ENCODE measurements at regions not wholly inside any gene's neighbourhood (a gene's known extent, or its start where the extent isn't known, plus 50 kb on each side); places are given as distances from the start of the nearest gene placed in this dataset.

GRCh38 chr1:14098294-14098913, 398.4 kb downstream of the PRDM2 start:
- ATAC-seq = no peak
- Mint-ChIP-seq H3K27me3 (ENCODE audit: low read depth) (peaks cover 3% of the 10 kb centered on the region), H3K4me1 (ENCODE audit: low read depth) (no peaks in the 10 kb centered on the region), H3K27ac (no peak overlapping the region), H3K36me3 (ENCODE audit: low read depth) (no peaks in the 10 kb centered on the region), H3K4me3 (no peak overlapping the region), H3K9me3 (ENCODE audit: insufficient read depth) (no peaks in the 10 kb centered on the region)
- ChIA-PET CTCF (interaction anchor here (1.1 kb wide), 1 partner anchor 11 kb away, joined by 3 read pairs; no protein-coding TSS in a partner anchor), POLR2A (no interaction called here)
- DNase-seq = no peak

DNA sequence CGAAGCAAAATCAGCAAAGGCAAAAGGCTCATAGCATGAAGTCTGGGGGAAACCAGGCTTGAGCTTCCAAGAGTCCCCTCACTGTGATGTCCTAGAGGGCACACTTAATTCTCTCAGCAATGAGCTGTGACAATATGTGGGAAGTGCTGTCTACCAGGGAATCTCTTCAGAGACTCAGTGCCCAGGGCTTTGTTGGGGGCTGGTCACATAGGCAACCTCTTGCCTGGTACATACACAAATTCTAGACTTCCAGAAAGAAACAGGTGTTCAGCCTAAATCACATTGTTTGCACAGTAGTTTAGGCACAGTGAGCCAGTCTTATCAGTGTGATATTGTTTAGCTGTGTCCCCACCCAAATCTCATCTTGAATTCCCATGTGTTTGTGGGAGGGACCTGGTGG, 400.5 kb downstream of the PRDM2 start:
- ATAC-seq = no peak
- ChIA-PET POLR2A (no interaction called here), CTCF (no interaction called here)
- H3K27ac Mint-ChIP-seq = no peak overlapping the region
- peaks cover 3% of the 10 kb centered on the region for H3K27me3 Mint-ChIP-seq (ENCODE audit: low read depth)
- no peak overlapping the region for H3K4me3 Mint-ChIP-seq
- no peaks in the 10 kb centered on the region for H3K36me3 Mint-ChIP-seq (ENCODE audit: low read depth)
- H3K4me1 Mint-ChIP-seq (ENCODE audit: low read depth) = no peaks in the 10 kb centered on the region
- H3K9me3 Mint-ChIP-seq (ENCODE audit: insufficient read depth) = no peaks in the 10 kb centered on the region
- DNase-seq = no peak

DNA sequence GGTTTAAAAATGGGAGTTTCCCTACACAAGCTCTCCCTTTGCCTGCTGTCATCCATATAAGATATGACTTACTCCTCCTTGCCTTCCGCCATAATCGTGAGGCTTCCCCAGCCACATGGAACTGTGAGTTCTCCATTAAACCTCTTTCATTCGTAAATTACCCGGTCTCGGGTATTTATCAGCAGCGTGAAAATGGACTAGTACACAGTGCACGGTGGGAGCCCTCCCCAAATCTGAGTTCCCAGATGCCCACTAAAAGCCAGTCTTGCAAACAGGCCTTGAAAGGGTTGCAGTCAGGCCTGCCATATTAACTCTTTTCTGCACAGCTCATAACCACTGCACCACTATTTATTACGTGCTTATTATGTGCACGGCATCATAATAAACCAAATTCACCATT, 400.9 kb downstream of the PRDM2 start:
- Mint-ChIP-seq H3K27me3 (ENCODE audit: low read depth) (peaks cover 3% of the 10 kb centered on the region), H3K4me1 (ENCODE audit: low read depth) (no peaks in the 10 kb centered on the region), H3K36me3 (ENCODE audit: low read depth) (no peaks in the 10 kb centered on the region), H3K4me3 (no peak overlapping the region), H3K9me3 (ENCODE audit: insufficient read depth) (no peaks in the 10 kb centered on the region), H3K27ac (no peak overlapping the region)
- DNase-seq = no peak
- no peak for ATAC-seq
- CTCF ChIA-PET = no interaction called here
- POLR2A ChIA-PET = no interaction called here

DNA sequence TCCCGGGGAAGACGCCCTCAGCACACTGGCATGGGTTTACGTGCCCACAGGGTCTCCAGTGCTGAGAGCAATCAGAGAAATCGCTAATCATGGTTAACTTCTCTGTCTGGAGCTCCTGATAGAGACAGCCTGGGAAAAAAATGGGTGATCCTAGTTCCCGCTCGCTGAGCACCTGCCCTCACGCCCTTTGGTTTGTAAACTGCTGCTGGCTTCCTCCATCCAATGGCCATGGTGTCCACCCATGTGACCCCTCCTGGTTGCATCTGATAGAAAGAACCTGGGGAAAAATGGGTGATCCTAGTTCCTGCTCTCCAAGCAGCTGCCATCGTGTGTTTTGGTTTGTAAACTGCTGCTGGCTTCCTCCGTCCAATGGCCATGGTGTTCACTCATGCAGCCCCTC, 402.2 kb downstream of the PRDM2 start:
- no peak overlapping the region for H3K4me3 Mint-ChIP-seq
- DNase-seq (no peak), ATAC-seq (no peak)
- CTCF ChIA-PET = no interaction called here
- H3K9me3 Mint-ChIP-seq (ENCODE audit: insufficient read depth) = no peaks in the 10 kb centered on the region
- peaks cover 2% of the 10 kb centered on the region for H3K27me3 Mint-ChIP-seq (ENCODE audit: low read depth)
- H3K36me3 Mint-ChIP-seq (ENCODE audit: low read depth) = no peaks in the 10 kb centered on the region
- no peak overlapping the region for H3K27ac Mint-ChIP-seq
- POLR2A ChIA-PET = no interaction called here
- no peaks in the 10 kb centered on the region for H3K4me1 Mint-ChIP-seq (ENCODE audit: low read depth)

DNA sequence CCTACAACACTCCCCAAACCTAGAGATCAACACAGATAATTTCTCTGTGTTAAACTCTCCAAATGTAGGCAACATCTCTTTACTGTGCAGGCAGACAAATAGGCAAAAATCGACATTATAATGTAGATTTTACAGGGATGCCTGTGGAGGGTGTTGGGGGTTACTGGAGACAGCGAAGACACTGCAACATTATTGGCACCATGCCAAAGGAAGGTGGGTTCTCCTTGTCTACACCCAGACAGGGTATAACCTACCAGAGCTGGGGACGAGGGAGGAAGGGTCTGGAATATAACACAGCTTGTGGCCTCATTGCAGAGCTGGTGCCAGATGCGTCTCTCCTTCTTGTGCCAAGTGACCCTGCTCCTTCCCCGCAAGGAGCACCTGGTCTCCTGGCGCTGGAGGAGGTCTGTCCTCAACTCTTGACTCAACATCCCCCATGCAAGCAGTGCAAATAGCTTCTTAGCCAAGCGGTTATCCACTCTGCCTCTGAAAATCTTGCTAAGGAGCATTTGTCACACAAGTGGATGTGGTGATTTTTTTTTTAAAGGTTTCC, 404.0 kb downstream of the PRDM2 start:
- ChIA-PET POLR2A (no interaction called here), CTCF (no interaction called here)
- Mint-ChIP-seq H3K9me3 (ENCODE audit: insufficient read depth) (no peaks in the 10 kb centered on the region), H3K4me1 (ENCODE audit: low read depth) (no peaks in the 10 kb centered on the region), H3K27me3 (ENCODE audit: low read depth) (peaks cover 2% of the 10 kb centered on the region), H3K27ac (no peak overlapping the region), H3K4me3 (no peak overlapping the region), H3K36me3 (ENCODE audit: low read depth) (no peaks in the 10 kb centered on the region)
- ATAC-seq = no peak
- DNase-seq = no peak

DNA sequence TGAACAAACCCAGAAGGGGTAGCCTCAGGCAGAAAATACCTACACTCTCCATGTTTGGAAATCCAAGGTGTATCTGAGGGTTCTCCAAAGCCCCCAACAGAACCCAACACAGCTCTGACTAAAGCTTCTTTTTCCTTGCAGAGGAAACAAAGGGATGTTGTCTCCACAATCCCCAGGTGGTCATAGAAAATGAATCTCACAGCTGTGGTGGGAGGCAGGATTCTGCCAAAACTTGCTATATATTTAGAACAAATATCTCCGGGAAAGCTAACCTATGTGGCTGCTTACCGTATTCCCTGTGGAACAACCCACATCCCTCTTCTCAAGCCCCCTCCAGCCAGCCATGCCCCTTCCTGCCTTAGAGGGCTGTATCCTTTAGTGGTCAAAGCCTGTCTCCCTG, 406.1 kb downstream of the PRDM2 start:
- DNase-seq = no peak
- Mint-ChIP-seq H3K4me1 (ENCODE audit: low read depth) (no peaks in the 10 kb centered on the region), H3K9me3 (ENCODE audit: insufficient read depth) (no peaks in the 10 kb centered on the region), H3K27ac (no peak overlapping the region), H3K27me3 (ENCODE audit: low read depth) (peaks cover 2% of the 10 kb centered on the region), H3K36me3 (ENCODE audit: low read depth) (no peaks in the 10 kb centered on the region), H3K4me3 (no peak overlapping the region)
- no peak for ATAC-seq
- POLR2A ChIA-PET = interaction anchor here (0.7 kb wide), 1 partner anchor 45 kb away, joined by 3 read pairs; no protein-coding TSS in a partner anchor
- CTCF ChIA-PET = no interaction called here

DNA sequence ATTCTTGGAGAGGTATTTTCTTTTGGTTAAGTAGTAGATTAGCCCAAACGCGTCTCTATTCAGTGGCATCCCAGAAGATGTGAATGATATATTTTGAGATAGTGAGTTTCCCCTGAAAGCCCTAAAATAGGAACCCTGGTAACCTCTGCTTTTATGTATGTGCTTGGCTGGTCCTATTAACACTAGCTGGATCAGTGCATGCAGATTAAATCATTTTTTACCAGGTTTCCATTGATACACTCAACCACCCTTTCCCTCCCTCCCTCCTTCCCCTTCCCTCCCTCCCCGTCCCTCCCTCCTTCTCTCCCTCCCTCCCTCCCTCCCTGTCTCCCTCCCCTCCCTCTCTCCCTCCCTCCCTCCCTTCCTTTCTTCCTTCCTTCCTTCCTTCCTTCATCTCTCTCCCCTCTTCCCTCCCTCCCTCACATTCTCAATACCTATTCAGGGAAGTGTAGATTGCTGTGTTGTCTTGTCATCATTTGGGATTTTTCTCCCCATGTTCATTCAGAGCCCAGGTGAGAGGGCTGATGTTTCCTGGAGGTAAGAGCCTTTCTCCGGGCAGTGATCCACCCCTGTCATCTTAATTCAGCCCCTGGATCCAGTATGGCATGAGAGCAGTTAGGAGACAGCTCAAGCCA, 406.8 kb downstream of the PRDM2 start:
- Mint-ChIP-seq H3K9me3 (ENCODE audit: insufficient read depth) (no peaks in the 10 kb centered on the region), H3K4me3 (no peak overlapping the region), H3K4me1 (ENCODE audit: low read depth) (no peaks in the 10 kb centered on the region), H3K27ac (no peak overlapping the region), H3K36me3 (ENCODE audit: low read depth) (no peaks in the 10 kb centered on the region), H3K27me3 (ENCODE audit: low read depth) (peaks cover 2% of the 10 kb centered on the region)
- ATAC-seq = no peak
- POLR2A ChIA-PET = no interaction called here
- CTCF ChIA-PET = no interaction called here
- DNase-seq = no peak

DNA sequence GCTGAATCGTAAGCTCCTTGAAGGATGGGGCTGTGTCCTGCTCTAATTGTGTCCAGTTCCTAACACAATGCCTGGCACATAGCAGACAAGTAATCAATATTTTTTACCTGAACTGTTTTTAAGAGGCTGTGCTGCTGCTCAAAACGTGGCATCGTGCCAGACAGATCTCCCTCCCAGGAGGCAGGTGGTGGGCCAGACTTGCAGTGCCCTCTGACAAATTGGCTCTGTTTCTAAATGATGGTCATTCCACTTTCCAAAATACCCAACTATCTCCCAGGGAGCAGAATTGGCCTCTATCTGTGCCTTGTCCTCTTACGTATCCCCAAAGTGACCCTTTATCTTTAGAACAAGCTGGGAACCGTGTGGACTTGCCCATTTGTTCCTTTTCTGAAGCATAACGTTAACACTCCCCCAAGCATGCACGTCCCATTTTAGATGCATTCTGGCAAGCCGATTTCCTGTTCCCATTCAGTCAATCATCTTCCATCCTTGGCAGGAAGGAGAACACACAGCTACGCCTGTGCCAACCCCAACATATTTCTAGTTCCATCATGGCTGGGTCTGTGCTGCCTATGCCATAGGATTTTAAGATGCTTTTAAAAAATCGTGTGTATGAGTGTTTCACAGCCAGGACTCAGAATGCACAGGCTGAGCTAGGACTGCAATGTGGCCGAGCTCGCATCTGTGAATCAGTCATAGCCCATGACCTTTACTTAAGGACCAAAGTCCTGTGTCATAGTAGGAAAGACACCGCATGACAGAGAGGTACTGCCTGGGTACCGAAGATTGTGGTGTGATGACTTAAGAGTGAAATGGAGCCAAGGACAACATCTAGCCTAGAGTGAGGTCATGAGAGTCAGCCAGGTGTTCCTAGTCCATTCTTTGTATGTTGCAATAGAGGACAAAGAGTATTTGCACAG, 408.6 kb downstream of the PRDM2 start:
- ATAC-seq (no peak), DNase-seq (no peak)
- ChIA-PET CTCF (no interaction called here), POLR2A (no interaction called here)
- Mint-ChIP-seq H3K9me3 (ENCODE audit: insufficient read depth) (no peaks in the 10 kb centered on the region), H3K27ac (no peak overlapping the region), H3K4me3 (no peak overlapping the region), H3K4me1 (ENCODE audit: low read depth) (peaks cover 1% of the 10 kb centered on the region), H3K27me3 (ENCODE audit: low read depth) (peaks cover 4% of the 10 kb centered on the region), H3K36me3 (ENCODE audit: low read depth) (no peaks in the 10 kb centered on the region)

DNA sequence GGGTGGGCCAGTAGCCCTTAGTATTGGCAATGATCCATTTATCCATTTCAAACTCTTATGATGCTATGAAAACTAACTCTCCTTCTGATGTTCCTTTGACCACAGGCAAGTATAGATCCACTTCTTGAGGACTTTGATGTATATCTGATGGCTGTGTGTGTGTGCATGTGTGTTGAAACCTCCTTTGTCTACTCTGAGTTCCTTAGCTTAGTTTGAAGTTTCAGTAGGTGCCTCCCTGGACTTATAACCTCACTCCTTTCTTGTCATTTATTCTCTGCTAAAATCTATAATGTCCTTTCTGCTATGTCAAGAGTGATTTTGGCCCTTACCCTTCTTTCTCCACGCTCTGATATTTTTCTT, 409.3 kb downstream of the PRDM2 start:
- Mint-ChIP-seq H3K4me3 (no peak overlapping the region), H3K27me3 (ENCODE audit: low read depth) (peaks cover 4% of the 10 kb centered on the region), H3K27ac (no peak overlapping the region), H3K36me3 (ENCODE audit: low read depth) (no peaks in the 10 kb centered on the region), H3K4me1 (ENCODE audit: low read depth) (peaks cover 8% of the 10 kb centered on the region), H3K9me3 (ENCODE audit: insufficient read depth) (no peaks in the 10 kb centered on the region)
- ChIA-PET POLR2A (no interaction called here), CTCF (no interaction called here)
- ATAC-seq (no peak), DNase-seq (no peak)

- H3K4me1 Mint-ChIP-seq (ENCODE audit: low read depth) = peaks cover 13% of the 10 kb centered on the region
- peaks cover 4% of the 10 kb centered on the region for H3K27me3 Mint-ChIP-seq (ENCODE audit: low read depth)
- no peaks in the 10 kb centered on the region for H3K36me3 Mint-ChIP-seq (ENCODE audit: low read depth)
- POLR2A ChIA-PET = no interaction called here
- no peak overlapping the region for H3K27ac Mint-ChIP-seq
- DNase-seq (no peak), ATAC-seq (no peak)
- H3K4me3 Mint-ChIP-seq = no peak overlapping the region
- H3K9me3 Mint-ChIP-seq (ENCODE audit: insufficient read depth) = no peaks in the 10 kb centered on the region
- CTCF ChIA-PET = no interaction called here
Observed at GRCh38 chr1:14110040-14110439, 410.1 kb downstream of the PRDM2 start.

DNA sequence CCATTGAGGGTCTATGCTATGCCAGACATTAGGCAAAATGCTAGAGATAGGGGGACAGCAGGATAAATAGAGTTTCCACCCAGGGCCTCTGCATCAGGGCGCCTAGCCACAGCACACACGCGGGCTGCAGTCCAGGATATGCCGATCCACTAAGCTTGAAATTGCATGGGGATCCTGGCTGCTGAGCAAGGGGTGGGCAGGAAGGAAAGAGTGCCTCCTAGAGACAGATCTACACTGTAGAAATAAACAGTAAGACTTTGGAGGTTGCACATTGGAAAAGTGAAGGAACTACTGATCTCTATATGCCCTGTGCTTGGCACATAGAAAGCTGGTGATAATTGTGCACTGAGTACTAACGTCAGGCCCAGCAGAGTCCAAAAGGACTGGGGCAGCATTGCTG, 411.1 kb downstream of the PRDM2 start:
- no peak overlapping the region for H3K4me3 Mint-ChIP-seq
- ChIA-PET CTCF (no interaction called here), POLR2A (no interaction called here)
- DNase-seq = no peak
- H3K36me3 Mint-ChIP-seq (ENCODE audit: low read depth) = no peaks in the 10 kb centered on the region
- H3K27me3 Mint-ChIP-seq (ENCODE audit: low read depth) = peaks cover 4% of the 10 kb centered on the region
- H3K27ac Mint-ChIP-seq = no peak overlapping the region
- no peak for ATAC-seq
- peaks cover 13% of the 10 kb centered on the region for H3K4me1 Mint-ChIP-seq (ENCODE audit: low read depth)
- H3K9me3 Mint-ChIP-seq (ENCODE audit: insufficient read depth) = no peaks in the 10 kb centered on the region

DNA sequence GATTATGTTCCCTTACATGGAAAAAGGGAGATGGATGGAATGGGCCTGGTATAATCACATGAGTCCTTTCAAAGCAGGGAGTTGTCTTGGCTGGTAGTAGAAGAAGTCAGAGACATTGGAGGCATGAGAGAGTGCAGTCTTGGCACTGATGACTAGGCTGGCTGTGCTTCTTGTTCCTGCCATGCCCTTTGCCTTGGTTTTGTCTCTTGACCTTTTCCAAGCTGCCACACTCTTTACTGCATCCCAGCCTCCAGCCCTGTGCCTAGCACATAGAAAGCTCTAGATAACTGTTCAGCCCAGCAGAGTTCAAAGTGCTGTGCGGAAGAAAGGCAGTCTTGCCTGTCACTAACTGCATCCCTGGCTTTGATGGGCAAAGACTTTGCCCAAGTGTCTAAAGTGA, 412.6 kb downstream of the PRDM2 start:
- peaks cover 2% of the 10 kb centered on the region for H3K27me3 Mint-ChIP-seq (ENCODE audit: low read depth)
- peaks cover 13% of the 10 kb centered on the region for H3K4me1 Mint-ChIP-seq (ENCODE audit: low read depth)
- no peak overlapping the region for H3K27ac Mint-ChIP-seq
- no peak for ATAC-seq
- POLR2A ChIA-PET = no interaction called here
- CTCF ChIA-PET = no interaction called here
- H3K36me3 Mint-ChIP-seq (ENCODE audit: low read depth) = no peaks in the 10 kb centered on the region
- no peak for DNase-seq
- H3K9me3 Mint-ChIP-seq (ENCODE audit: insufficient read depth) = no peaks in the 10 kb centered on the region
- H3K4me3 Mint-ChIP-seq = no peak overlapping the region

Data from activated CD8-positive, alpha-beta T cell treated with anti-CD3 and anti-CD28 coated beads, Interleukin-2, amount 10 ng/mL, durations not matched to agents 7 days and 5 days (primary cell).